Fibroblast of pulmonary artery (primary cell): ENCODE measurements at regions not wholly inside any gene's neighbourhood (a gene's known extent, or its start where the extent isn't known, plus 50 kb on each side); places are given as distances from the start of the nearest gene placed in this dataset.

Experiments
- DNase-seq: peaks from one replicate; pipeline ENCODE4 v3.0.0-alpha.2; 2010; ENCODE audit warnings: low read depth
- H3K4me3 ChIP-seq: replicated peaks from 2 replicates; pipeline ENCODE4 v1.5.1; 2011; ENCODE audit warnings: low read depth, mild to moderate bottlenecking, control low read depth, low read length, moderate library complexity
- CTCF ChIP-seq: IDR thresholded peaks from 2 replicates; pipeline ENCODE4 v1.5.1; 2011; ENCODE audit warnings: mild to moderate bottlenecking, control low read depth, low read length, inconsistent platforms; ENCODE audit errors: missing control alignments

- no peak for TF ChIP-seq CTCF
- no peak for DNase-seq
- H3K4me3 ChIP-seq = no peak overlapping the region
These were observed 411.7 kb downstream of the IRS2 start for GRCh38 chr13:109374609-109375200.

GRCh38 chr13:109372666-109373065, 413.7 kb downstream of the IRS2 start:
- no peak for DNase-seq
- TF ChIP-seq CTCF = no peak
- no peak overlapping the region for H3K4me3 ChIP-seq

GRCh38 chr13:109371066-109371465, 415.3 kb downstream of the IRS2 start:
- no peak overlapping the region for H3K4me3 ChIP-seq
- DNase-seq = no peak
- TF ChIP-seq CTCF = no peak

GRCh38 chr13:109370496-109370895, 415.9 kb downstream of the IRS2 start:
- no peak overlapping the region for H3K4me3 ChIP-seq
- no peak for TF ChIP-seq CTCF
- no peak for DNase-seq

GRCh38 chr13:109369353-109370052, 416.9 kb downstream of the IRS2 start:
- DNase-seq = no peak
- H3K4me3 ChIP-seq = no peak overlapping the region
- no peak for TF ChIP-seq CTCF

GRCh38 chr13:109368230-109368629, 418.2 kb downstream of the IRS2 start:
- no peak for DNase-seq
- no peak for TF ChIP-seq CTCF
- no peak overlapping the region for H3K4me3 ChIP-seq

- H3K4me3 ChIP-seq = no peak overlapping the region
- no peak for DNase-seq
- TF ChIP-seq CTCF = no peak
These were observed 419.9 kb downstream of the IRS2 start for GRCh38 chr13:109366525-109366924.
